GM18498 (cell line): ENCODE measurements at regions not wholly inside any gene's neighbourhood (a gene's known extent, or its start where the extent isn't known, plus 50 kb on each side); places are given as distances from the start of the nearest gene placed in this dataset.

Experiments
- ATAC-seq: cut with Tn5 transposase; IDR thresholded peaks from one replicate; pipeline ENCODE4 v1.9.1; 2021; ENCODE audit warnings: mild to moderate bottlenecking, moderate library complexity; ENCODE audit not compliant: unreplicated experiment

GRCh38 chr10:106520698-106521097, 643.8 kb downstream of the SORCS1 start:
- no peak for ATAC-seq

- no peak for ATAC-seq
These were observed 645.0 kb downstream of the SORCS1 start for GRCh38 chr10:106519376-106520030.

DNA sequence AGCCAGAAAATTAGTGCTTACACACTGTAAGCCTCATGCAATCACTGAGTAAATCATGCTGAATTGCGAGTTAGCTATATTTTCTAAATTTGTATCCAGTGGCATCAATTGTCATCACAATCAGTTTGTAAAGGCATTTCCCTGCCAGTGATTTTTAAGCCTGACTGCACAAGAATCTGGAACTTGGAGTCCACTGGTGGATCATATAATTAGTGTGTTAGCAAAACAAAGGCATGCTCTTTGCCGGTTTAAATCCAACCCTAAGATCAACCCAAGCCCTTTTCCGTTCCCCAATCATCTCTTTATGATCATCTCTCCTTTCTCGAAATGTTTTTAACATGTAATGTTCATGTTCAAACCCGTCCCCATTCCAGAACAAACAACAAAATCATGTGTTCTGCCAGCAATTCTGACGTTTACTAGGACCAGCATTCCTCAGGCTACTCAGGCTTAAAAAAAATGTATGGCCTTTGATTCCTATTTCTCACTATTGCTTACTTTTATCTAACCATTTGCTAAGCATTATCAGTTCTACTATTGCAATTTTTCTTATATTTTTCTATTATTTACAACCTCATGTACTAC, 649.2 kb downstream of the SORCS1 start:
- ATAC-seq = no peak

DNA sequence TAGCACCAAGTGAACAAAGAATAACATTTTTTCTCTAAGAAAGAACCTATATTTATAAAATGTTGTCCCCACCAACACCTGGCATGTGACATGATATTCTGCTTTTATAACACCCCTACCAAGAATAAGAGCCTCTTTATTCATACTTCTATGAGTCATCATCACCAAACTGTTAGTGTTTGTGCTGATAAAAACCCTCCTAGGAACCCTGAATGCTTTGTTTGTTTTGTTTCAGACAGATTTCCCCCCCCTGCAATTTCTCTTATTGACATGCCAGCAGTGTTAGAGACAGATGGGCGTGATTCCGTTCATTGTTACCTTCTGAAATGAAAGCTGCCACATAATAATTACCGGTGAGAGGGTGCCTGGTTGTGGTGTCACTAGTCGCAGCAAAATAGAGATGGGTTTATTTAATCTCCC, 651.1 kb downstream of the SORCS1 start:
- no peak for ATAC-seq

GRCh38 chr10:106511917-106512316, 652.6 kb downstream of the SORCS1 start:
- ATAC-seq = no peak

DNA sequence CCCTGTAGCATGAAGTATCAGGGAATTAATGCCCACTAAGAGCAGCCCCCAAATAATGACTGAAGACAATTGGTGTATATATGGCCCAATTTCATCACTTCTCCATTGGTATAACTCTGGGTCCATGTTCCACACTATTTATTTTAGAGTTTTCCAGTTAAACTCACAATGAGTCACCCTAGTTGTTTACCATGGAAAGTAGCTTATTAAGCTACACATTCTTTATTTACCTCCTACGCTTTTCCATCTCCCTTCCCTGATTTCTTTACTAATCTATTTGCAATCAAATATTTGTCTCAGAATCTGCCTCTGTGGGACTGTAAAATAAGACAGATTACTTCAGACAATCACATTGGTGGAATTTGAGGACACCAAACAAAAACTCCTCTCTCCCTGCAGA, 655.6 kb downstream of the SORCS1 start:
- no peak for ATAC-seq

DNA sequence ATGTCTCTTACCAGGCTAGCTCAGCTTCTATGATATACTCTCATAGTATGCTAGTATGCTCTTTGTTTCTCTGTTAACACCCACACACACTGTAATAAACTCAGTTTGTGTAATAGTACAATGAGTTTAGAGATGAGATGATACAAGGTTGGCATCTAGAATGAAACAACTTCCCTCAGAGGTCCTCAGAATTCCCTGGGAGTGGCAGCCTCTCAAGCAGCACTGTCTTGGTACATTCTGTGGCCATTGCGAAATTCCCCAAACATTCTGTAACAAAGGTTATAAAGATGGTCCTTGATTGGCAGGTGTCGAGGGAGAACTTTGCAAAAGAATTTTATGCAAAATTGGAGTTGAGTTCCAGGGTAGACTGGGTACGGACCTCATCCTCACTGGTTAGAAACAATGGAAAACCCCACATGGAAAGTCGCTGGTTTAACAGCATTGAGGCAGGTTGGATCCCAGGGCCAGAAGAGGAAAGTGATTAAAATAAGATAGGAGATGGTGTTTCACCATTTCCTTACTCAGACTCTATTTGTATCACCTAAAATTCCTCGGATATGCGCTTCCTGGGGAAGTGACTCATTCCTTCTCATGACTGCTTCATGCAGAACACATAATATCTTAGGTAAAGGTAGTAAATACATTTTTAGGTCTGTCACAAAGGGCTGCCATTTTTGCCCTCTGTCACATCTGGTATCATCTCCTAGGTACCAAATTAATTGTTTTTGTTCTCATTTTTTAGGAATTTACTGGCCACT, 657.8 kb downstream of the SORCS1 start:
- no peak for ATAC-seq

DNA sequence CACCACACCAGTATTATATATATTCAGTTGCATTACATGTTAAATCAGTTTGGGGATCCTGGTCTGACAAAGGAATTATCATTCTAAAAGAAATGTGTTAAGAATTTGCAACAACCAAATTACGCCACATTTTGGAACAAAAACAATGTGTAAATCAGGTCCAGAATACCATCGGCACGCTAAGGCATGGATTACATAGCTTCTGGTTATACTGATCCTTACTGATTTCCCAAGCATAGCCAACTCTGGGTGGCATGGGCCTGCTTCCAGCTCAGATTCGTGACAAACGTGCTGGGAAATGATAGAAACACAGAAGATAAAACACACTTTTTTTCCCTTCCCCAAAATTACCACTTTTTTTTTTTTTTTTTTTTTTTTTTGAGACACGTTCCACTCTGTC, 660.0 kb downstream of the SORCS1 start:
- no peak for ATAC-seq

- no peak for ATAC-seq
These were observed 661.9 kb downstream of the SORCS1 start for GRCh38 chr10:106502641-106503040.

- ATAC-seq = no peak
These were observed 663.5 kb downstream of the SORCS1 start for GRCh38 chr10:106500925-106501525.

DNA sequence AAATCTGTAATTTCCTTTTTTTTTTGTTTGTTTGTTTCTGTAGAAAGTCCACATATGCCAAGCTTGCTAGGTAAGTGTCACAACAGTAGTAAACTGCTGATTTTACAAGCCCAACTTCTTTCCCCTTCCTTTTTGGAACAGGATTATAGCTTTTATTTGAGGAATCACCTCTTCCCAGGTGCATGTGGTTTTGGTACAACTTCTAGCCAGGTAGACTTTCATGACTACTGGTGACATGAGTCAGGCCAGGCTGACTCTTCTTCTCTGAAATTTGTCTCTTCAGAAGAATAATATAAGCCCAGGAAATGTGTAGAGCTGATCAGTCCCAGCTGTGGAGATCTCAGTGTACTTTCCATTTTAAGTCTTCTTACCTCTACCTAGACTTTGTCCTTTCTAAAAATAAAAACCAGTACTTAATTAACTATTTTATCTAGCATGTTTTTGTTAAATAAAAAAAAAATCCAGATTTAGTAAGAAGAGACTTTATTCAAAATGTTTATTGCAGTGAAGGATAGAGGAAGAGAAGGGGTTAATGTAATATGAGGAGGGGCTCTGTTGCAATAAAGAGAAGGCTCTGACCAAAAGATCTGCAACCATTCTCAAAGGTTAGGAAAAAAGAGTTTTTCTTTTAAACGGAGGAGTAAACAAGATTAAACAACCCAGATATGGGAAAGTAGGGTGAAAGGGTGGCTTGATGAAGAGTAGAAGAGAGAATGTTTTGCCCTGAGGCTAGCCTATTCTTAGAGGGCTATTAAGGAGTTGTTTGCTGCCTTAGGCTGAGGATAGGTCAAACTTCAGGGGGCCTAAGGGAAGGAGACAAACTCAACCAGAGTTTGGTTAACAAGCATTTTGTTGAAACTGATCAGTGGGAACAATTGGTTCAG, 664.2 kb downstream of the SORCS1 start:
- no peak for ATAC-seq

- no peak for ATAC-seq
These were observed 665.1 kb downstream of the SORCS1 start for GRCh38 chr10:106499448-106499847.

GRCh38 chr10:106498675-106499074, 665.8 kb downstream of the SORCS1 start:
- ATAC-seq = no peak

GRCh38 chr10:106495931-106496330, 668.6 kb downstream of the SORCS1 start:
- no peak for ATAC-seq

DNA sequence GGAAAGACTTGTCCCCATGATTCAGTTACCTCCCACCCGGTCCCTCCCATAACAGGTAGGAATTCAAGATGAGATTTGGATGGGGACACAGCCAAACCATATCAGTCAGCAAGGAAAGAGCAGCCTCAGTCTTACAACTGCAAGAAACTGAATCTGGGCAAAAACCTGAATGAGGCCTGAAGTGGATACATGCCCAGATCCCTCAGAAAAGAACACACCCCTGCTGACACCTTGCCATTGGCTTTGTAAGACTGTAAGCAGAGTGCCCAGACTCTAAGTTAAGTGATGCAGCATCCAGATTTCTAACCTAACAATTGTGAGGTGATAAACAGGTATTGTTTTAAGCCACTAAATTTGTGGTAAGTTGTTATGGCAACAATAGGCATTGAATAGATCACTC, 670.8 kb downstream of the SORCS1 start:
- no peak for ATAC-seq

DNA sequence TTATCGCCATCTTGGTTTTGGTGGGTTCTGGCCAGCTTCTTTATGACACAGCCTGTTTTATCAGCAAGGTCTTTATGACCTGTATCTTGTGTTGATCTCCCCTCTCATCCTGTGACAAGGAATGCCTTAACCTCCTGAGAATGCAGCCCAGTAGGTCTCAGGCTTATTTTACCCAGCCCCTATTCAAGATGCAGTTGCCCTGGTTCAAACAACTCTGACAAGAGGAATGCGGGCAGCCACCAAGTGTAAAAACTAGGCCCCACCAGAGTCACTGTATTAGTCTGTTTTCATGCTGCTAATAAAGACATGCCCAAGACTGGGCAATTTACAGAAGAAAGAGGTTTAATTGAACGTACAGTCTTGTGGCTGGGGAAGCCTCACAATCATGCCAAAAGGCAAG, 671.3 kb downstream of the SORCS1 start:
- ATAC-seq = no peak

DNA sequence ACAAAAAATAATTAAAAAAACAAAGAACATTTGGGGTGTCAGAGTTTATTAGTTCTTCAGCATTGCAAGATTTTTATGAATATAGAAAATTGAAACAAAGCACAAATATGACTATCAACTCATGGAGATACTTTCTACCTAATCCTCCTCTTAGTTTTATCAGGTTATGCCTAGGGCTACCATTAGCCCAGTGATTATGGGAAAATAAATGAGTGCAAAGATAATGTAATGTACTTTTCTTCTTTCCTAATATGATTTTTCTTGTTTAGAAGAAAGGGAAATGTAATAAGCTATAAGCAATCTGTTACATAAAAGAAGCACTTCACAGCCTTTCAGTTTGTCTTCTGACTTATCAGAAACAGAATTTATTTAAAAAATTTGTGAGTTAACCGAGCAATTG, 676.8 kb downstream of the SORCS1 start:
- no peak for ATAC-seq

- no peak for ATAC-seq
These were observed 682.8 kb downstream of the SORCS1 start for GRCh38 chr10:106481598-106482275.

GRCh38 chr10:106479636-106480035, 684.9 kb downstream of the SORCS1 start:
- no peak for ATAC-seq

- ATAC-seq = no peak
These were observed 689.6 kb downstream of the SORCS1 start for GRCh38 chr10:106474876-106475275.
